Colon (tissue), 2 donors: ENCODE measurements at regions not wholly inside any gene's neighbourhood (a gene's known extent, or its start where the extent isn't known, plus 50 kb on each side); places are given as distances from the start of the nearest gene placed in this dataset.
"Not testable (repeated sequence)": the region's sequence is repeated elsewhere in the genome, so short reads cannot be mapped to it uniquely, and the experiment has no call there.

Experiments
- FAIRE-seq: peaks from 2 replicates; lab custom pipeline; 2012; peaks lifted over from hg19 to GRCh38; lab: Jason Lieb, UNC
- donor health status: control.
- donor health status: control.

GRCh38 chr19:29012457-29012856 is 200.5 kb downstream of the UQCRFS1 start:
- FAIRE-seq = no peak

DNA sequence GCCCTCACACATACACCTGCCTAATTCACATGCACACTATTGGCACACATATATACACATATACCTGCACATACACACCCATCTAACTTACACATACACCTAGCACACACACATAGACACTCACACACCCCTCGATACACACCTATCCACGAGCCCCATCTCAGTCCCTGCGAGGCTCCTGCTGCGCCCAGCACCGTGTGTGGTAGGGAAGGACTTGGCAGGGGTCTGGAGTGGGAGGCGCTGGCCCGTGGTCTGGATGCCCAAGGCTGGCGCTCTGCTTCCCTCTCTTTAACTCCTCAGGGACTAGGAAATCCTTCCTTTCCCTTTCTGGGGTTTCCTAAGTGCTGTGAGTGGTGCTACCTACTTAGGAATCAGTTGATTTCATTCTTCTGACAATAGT is 202.7 kb downstream of the UQCRFS1 start:
- no peak for FAIRE-seq

DNA sequence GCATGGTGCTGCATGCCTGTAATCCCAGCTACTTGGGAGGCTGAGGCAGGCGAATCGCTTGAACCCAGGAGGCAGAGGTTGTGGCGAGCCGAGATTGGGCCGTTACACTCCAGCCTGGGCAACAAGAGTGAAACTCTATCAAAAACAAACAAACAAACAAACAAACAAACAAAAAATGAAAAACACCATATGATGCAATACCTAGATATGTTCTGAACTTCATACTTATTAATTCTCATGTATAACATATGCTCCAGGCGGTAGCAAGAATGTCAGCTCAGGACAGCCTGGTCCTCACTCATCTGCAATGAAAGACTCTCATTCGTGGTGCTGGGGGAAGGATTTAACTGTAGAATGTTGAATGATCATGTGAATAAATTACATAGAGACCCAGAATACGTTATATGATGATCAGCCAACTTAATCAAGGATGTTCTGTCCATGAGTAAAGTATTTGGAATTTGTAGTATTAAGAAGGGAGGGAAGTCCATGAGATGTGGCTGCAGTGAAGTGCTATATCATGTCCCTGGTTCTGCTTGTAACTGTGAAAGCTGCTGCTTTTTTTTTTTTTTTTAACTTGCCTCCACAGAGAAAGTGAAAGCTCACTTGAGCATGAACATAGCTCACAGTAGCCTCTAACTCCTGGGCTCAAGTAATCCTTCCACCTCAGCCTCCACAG is 206.8 kb downstream of the UQCRFS1 start:
- no peak for FAIRE-seq

- no peak for FAIRE-seq
Observed at GRCh38 chr19:29004796-29005195, 208.2 kb downstream of the UQCRFS1 start.

GRCh38 chr19:29003641-29004409 is 209.1 kb downstream of the UQCRFS1 start:
- no peak for FAIRE-seq

GRCh38 chr19:29002336-29002735 is 210.6 kb downstream of the UQCRFS1 start:
- FAIRE-seq = no peak

DNA sequence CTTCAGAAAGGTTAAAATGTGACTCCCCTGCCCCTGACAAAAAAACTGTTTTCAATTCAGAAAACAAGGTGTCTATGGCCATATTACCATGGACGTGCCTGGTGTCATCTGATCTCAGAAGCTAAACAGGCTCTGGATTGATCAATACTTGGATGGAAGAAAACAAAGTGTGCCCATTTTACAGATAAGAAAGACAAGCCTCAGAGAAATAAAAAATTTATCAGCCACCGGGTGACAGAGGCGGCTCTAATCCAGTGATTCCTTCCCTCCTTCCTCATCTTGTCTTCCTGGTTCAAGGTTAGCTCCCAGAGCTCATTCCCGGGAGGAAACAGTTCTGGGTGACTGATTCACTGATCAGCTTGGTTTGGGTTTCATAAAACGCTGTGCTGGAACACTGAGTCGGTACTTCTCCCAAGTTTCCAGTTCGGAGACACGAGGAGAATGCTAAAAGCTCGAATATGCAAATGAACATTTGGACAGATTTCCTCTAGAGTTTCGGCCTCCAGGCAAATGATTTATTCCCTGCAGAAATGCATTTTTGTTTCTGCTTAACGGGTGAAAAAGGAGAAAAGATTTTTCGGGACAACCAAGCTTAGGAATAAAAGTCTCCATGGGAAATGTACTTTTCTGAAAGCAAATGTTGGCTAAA is 211.2 kb downstream of the UQCRFS1 start:
- FAIRE-seq = no peak

DNA sequence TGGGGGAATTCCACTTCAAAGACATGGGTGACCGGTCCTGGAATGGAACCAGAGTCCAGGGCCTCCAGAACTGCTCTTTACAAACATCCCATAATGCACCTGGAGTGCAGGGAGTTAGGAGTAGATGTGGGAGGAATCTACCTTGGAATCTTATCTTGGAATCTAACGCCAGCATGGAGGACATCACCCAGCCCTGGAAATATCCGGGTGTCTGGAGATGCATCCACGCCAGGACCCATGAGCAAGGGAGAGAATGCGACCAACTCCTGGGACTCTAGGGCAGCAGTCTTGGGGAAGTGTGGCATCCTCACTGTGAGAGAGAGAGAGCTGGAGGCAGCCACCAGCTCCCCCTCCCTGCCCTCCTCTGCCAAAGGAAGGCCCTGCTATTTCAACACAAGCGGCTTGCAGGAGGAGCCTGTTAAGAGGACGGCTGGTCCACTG is 211.8 kb downstream of the UQCRFS1 start:
- FAIRE-seq = no peak

DNA sequence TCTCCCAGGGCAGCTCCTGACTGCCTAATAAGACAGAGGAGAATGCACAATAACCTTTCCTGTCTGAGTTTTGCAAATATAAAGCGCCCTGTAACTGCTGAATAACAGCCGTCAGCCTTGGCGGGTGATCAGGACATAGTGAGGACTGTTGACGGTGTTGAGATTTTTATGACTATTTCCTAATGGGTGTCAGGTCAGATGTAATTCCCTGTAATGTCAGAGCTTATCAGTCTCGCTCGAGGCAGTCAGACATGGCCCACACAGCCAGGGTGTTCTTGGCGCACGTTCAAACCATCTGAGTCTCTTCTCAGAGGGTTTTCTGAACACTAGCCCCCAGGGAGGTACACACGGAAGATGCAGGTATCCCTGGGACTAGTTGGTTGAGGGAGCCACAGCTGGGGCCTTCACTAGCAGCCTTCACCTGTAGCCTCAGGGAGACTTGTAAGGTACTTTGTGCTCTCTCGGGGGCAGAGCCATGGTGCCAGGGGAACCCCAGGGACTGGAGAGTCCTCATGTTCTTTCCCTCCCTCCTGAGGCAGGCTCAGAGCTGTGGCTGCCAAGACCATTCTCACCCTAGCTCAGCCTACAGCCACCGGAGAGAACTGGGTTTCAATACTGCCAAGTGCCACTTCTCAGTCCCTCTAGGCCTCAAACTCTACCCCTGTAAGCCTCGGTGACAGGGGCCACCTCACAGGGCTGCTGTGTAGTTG is 213.1 kb downstream of the UQCRFS1 start:
- no peak for FAIRE-seq

DNA sequence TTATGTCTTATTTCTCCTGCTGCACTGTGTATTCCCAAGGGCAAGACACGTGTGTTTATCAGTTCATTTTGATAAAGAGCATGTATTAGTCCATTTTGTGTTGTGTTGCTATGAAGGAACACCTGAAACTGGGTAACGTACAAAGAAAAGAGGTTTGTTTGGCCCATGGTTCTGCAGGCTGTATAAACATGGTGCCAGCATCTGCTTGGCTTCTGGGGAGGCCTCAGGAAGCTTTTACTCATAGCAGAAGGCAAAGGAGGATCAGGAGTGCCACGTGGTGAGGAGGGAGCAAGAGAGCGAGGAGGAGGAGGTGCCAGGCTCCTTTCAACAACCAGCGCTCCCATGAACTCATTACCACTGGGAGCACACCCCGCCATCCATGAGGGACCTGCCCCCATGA is 214.0 kb downstream of the UQCRFS1 start:
- FAIRE-seq = no peak

DNA sequence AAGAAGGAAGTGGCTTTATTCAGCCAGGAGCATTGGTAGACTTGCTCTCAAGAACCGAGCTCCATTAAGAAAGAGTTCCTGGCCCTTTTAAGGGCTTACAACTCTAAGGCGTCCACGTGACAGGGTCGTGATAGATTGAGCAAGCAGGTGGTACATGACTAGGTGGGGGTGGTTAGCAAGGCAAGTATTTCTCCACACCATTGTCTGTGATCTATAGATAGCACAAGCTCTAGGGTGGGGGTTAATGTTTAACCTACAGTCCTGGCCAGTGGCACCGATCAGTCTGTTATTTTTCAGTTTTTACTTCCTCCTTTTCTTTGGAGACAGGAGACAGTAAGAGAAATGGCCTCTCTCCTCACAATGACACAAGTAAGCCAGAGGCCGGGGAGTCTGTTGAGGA is 215.1 kb downstream of the UQCRFS1 start:
- FAIRE-seq = not testable (repeated sequence)

GRCh38 chr19:28990522-28990921 is 222.4 kb downstream of the UQCRFS1 start:
- FAIRE-seq = no peak

DNA sequence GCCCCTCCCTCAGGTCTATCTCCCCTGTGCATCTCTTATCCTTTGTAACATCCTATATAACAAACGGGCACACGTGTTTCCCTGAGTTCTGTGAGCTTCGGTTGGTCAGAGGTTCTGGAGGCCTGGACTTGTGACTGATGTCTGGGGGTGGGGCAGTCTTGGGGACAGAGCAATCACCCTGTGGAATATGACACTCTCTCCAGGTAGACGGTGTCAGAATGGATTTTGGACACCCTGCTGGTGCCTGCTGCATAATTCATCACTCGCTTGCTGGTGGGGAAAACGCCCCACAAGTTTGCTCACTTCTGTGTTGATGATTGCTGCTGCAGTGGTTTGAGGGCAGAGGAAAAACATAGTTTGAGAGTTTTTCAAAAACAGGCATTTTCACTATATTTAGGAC is 223.2 kb downstream of the UQCRFS1 start:
- no peak for FAIRE-seq

DNA sequence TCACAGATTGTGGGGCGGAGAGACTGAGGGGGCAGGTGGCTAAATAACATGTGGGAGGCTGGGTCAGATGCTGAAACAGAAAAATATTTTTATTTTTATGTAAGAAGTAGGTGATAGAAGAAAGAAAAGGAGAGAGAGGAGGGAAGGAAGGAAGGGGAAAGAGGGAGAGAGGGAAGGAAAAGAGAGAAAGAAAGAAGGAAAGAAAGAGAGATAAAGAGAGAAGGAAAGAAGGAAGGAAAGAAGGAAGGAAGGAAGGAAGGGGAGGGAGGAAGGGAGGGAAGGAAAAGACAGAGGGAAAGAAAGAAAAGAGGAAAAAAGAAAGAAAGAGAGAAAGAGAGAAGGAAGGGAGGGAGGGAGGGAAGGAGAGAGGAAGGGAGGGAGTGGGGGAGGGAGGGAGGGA is 224.9 kb downstream of the UQCRFS1 start:
- no peak for FAIRE-seq

GRCh38 chr19:28987177-28987576 is 225.8 kb downstream of the UQCRFS1 start:
- FAIRE-seq = no peak

DNA sequence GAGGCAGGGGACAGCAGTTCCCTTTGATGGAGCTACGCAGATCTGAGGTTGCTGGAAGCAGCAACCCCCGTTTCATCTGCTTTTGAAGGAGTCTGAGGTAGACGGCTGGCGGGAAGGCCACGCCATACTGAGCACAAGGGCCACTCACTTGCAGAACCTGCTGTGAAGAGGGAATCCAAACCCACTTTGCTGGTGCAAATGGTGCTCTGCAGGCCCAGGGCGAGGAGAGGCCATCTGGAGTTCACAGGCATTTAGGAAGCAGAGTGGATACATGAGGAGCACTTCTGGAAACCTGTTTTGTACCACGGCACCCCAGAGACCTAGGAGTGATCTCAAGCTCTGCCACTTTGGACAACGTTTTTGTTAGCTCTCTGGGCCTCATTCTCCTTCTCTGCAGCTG is 227.8 kb downstream of the UQCRFS1 start:
- FAIRE-seq = no peak

- FAIRE-seq = no peak
Observed at GRCh38 chr19:28984315-28984714, 228.6 kb downstream of the UQCRFS1 start.

DNA sequence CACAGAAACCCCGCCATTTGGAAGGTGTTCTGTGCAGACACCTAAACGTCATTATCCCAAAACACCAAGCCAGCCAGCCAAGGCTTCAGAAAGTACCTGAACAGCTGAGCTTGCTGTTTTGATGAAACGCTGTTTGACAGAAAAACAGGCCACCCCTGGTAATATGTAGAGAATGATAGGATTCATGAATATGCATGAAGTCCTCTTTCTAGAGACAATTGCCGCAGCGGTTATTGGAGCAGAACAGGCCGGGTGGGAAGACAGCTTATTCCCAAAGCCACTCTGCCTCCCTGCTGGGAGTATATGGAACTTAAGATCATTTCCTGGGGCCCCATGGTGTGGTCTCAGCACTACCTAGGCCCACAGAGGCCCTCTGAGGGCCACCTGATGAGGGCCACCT is 229.5 kb downstream of the UQCRFS1 start:
- no peak for FAIRE-seq

GRCh38 chr19:28981994-28982393 is 231.0 kb downstream of the UQCRFS1 start:
- FAIRE-seq = no peak

DNA sequence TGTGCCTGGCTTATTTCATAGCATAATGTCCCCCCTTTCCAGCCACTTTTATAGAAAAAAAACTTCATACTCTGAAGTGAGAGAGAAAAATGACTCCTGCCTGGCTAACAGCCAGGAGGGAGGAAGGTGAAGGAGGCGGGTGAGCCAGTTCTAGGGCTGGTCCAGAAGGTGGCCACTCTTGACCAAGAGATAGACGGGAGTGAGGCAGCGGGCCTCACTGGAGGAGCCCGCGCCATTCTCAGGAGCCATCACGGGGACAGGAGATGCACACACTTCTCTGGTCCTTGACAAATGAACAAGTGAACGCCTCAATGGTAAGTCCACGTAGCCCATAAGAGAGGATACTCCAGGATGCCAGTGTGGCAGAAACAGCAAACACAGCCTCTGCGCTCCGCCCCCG is 231.4 kb downstream of the UQCRFS1 start:
- no peak for FAIRE-seq

GRCh38 chr19:28980236-28980868 is 232.6 kb downstream of the UQCRFS1 start:
- FAIRE-seq = no peak

GRCh38 chr19:28977826-28978225 is 235.1 kb downstream of the UQCRFS1 start:
- no peak for FAIRE-seq
